ENCODE measurements at regions not wholly inside any gene's neighbourhood (a gene's known extent, or its start where the extent isn't known, plus 50 kb on each side); places are given as distances from the start of the nearest gene placed in this dataset.

GRCh38 chr17:33778505-33779233, 476.4 kb upstream of the CCL2 start:
- DNase-seq (ENCODE audit: low spot score): no peak

DNA sequence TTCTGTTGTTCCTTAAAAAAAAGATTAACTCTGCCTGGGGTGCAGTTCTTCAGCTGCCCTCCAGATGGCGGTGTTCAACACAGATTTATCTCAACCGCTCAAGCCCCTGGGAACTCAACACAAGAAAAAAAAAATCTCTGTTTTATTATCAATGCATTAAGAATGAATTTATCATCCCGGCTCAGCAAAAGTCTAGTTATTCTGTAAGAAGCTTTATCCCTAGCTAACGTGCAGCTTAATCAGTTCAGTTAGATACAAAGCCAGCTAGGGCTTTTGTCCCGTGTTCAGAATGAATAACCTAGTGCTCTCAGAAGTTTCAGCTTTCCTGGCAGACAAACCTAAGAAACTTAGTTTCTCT, 475.9 kb upstream of the CCL2 start:
- peak; percentile 58 for DNase-seq (ENCODE audit: low spot score)

- DNase-seq (ENCODE audit: low spot score): no peak
These were observed 469.8 kb upstream of the CCL2 start for GRCh38 chr17:33785281-33785680.

DNA sequence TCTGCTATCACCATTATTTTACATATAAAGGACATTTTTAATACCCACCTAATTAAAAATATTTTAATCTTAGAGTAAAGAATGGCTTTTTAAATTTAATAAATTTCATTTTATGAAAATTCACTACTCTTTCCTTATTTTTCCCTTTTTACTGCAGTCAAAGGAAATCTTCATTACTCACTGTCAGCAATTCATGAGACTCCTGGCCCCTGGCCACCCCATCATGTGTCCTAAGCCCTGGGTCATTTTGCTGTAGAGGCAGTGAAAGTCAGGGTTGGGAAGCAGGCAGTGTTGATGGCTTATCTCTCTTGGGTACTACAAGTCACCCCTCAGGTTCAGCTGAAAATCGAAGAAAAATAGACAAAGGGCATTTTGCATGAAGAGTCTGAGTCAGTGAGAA, 468.6 kb upstream of the CCL2 start:
- DNase-seq (ENCODE audit: low spot score): no peak

- DNase-seq (ENCODE audit: low spot score): no peak
These were observed 465.4 kb upstream of the CCL2 start for GRCh38 chr17:33789658-33790057.

GRCh38 chr17:33797181-33797580, 457.9 kb upstream of the CCL2 start:
- DNase-seq (ENCODE audit: low spot score): no peak

DNA sequence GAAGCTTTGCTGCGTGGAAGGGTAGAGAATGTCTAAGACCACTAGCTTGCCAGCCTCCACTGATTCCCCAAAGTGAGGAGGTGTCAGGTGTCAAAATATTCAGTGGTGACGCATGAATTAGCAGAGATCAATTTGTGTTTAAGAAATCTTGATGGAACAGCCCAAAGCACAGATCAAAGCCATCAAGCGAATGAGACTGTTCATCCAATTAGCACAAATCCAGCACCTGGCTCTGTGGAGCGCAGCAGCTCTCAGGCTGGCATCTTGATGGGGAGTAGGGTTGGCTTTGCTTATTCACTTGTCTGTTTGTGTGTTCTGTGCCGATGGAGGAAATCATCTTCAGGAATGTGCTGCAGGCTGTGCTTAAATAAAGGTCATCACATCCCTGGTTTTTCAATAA, 456.8 kb upstream of the CCL2 start:
- no peak for DNase-seq (ENCODE audit: low spot score)

DNA sequence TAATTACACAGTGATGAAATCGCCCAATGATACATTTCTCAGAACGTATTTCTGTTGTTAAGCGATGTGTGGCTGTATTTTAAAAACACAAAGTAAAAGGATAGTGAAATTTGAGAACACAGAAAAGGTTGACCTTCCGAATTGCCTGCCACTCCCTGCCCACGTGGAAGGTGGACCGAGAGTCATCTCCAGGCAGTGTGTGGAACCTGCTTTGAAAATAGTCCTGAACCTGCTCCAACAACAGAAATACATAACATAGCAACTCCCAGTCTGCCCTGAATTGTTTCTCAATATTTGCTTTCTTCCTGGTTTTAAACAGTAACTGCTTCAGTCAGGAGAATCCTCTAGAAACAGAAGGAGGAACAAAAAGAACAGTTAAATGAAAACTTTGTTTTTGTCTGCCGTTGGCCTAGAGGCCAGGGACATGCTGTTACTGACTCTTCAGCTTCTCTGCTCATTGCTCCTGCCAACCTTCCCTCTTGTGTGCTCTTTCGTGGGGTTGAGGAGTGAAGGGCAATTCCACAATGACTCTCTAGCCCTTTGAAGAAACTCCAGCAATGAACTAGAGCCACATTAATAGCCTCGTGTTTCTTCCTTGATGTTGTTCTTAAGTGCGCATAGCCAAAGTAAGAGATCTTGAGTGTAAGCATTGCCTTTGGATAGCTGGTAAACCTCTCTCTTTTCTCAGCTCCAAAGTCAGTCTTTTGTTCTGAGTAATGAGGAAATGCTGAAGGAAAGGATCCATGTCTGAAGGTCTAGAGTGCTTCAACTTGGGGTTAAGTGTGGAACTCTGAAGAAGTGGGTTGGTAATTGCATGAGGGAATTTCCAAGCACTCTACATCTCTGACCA, 452.5 kb upstream of the CCL2 start:
- no peak for DNase-seq (ENCODE audit: low spot score)

DNA sequence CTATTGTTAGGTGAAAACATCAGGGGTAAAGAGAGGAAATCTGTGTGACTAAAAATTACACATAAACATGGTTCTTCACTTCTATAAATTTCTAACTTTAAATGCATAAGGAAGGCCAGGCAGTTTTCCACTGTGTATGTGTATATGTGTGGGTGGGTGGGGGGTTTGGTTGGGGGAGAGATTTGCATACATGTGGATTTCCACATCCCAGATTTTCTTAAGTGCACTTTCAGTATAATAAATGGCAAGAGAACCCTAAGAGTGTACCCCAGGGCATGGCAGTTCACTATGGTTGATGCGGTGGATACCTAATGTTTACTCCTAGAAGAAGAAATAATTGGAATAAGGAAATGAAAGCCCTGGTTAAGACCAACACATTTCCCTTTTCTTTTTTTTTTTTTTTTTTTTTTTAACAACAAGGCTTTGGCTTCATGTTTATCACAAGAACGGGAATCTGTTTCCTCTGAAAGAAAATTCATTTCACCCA, 451.8 kb upstream of the CCL2 start:
- DNase-seq (ENCODE audit: low spot score): no peak

- no peak for DNase-seq (ENCODE audit: low spot score)
These were observed 451.4 kb upstream of the CCL2 start for GRCh38 chr17:33803686-33804085.

- DNase-seq (ENCODE audit: low spot score): no peak
These were observed 450.7 kb upstream of the CCL2 start for GRCh38 chr17:33804401-33804800.

GRCh38 chr17:33806631-33807030, 448.5 kb upstream of the CCL2 start:
- no peak for DNase-seq (ENCODE audit: low spot score)

- no peak for DNase-seq (ENCODE audit: low spot score)
These were observed 445.3 kb upstream of the CCL2 start for GRCh38 chr17:33809748-33810147.

GRCh38 chr17:33811004-33811760, 443.9 kb upstream of the CCL2 start:
- no peak for DNase-seq (ENCODE audit: low spot score)

GRCh38 chr17:33811984-33812577, 443.0 kb upstream of the CCL2 start:
- DNase-seq (ENCODE audit: low spot score): no peak

- no peak for DNase-seq (ENCODE audit: low spot score)
These were observed 440.2 kb upstream of the CCL2 start for GRCh38 chr17:33814852-33815251.

- no peak for DNase-seq (ENCODE audit: low spot score)
These were observed 439.0 kb upstream of the CCL2 start for GRCh38 chr17:33816036-33816435.

GRCh38 chr17:33816842-33817617, 438.1 kb upstream of the CCL2 start:
- no peak for DNase-seq (ENCODE audit: low spot score)

DNA sequence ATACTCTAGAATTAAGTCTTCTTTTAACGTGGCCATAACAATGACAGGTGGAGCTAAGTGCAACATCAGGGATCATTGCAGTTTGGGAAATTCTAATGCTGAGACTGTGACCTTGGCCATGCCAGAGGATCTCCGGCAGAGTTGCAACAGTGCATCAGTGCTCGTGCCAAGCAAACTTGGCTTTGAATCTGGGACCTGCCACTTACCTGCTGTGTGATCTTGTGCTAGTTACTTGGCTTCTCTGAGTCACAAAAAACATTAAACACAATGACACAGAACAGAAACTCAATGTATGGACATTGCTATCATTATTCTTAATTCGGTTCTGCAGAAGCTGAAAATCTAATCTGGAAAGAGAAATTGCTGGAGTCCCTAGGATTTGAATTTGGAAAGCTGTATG, 435.5 kb upstream of the CCL2 start:
- no peak for DNase-seq (ENCODE audit: low spot score)

GRCh38 chr17:33832262-33832661, 422.8 kb upstream of the CCL2 start:
- DNase-seq (ENCODE audit: low spot score): no peak

DNA sequence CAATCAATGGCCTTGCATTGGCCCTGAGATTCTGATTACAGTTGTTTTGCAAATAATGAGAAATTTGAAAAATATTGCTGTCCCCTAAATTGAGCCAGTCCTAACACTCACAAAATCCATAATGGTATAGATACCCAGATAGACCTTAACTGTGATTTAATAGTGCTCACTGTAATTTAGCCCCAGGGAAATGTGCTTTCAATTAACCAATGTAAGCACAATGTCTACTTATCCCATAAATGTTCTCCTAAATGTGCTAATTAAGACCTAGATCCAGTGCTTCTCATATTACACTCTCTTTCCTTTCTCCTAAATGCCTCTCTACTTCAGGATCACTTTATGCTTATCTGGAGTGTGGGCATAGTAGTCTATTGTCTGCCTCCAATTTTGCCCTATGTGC, 417.8 kb upstream of the CCL2 start:
- no peak for DNase-seq (ENCODE audit: low spot score)

DNA sequence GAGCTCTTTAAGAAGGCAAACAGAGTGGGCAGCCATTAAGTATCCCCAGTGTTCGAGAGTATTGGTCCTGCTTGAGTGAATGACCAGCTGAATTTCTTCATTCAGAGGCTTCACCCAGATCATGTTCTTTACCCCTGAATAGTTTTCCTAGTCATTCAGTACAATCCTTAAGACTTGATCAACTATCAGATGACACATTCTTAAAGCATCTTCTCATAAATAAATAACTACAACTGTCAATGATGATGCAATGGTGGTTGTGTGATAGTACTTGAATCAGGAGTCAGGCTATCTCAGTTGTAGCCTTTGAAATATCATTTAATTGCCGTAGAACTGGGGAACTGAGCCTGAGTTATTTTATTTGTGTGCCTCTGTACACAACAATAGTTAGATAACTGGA, 416.8 kb upstream of the CCL2 start:
- no peak for DNase-seq (ENCODE audit: low spot score)

Data from LoVo (cell line).